ENCODE measurements at regions not wholly inside any gene's neighbourhood (a gene's known extent, or its start where the extent isn't known, plus 50 kb on each side); places are given as distances from the start of the nearest gene placed in this dataset.
"Not testable (repeated sequence)": the region's sequence is repeated elsewhere in the genome, so short reads cannot be mapped to it uniquely, and the experiment has no call there.

DNA sequence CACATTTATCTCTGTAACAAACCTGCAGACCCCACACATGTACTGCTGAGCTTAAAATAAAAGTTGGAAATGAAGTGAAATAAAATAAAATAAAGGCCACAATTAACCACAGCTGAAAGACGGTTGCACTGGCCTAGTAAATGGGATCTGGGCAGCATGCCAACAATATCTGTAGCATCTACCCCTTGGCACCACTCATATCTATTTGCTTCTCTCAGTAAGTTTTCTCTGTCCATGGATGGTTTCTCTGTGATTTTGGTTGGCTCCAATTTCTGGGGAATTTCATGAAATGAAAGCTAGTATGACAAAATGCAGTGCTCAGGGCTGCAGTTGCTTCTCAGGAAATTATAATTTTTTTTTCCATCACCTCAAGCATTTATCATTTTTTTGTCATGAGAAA, 172.0 kb upstream of the IL15 start:
- no peak for DNase-seq

DNA sequence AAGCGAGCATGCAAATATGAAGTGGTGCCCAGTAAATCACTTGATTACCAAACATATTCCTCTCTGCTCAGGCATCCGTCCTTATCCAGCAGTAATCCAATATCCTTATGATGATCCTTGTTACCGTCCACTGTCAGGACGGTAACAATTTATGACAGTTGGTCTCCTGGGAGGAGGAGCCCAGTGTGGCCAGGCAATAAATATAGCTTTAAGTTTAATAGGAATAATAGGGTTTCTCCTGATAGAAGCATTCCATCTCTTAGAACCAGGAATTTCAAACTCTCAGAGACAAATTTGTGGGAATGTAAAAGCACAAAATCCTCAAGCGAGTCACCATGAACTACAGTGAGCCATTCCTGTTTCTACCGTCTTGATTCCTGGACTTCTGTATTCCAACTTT, 171.2 kb upstream of the IL15 start:
- DNase-seq, result no peak

- no peak for DNase-seq
These were observed 169.2 kb upstream of the IL15 start for GRCh38 chr4:141467225-141467624.

GRCh38 chr4:141469392-141469791, 167.0 kb upstream of the IL15 start:
- DNase-seq, result no peak

DNA sequence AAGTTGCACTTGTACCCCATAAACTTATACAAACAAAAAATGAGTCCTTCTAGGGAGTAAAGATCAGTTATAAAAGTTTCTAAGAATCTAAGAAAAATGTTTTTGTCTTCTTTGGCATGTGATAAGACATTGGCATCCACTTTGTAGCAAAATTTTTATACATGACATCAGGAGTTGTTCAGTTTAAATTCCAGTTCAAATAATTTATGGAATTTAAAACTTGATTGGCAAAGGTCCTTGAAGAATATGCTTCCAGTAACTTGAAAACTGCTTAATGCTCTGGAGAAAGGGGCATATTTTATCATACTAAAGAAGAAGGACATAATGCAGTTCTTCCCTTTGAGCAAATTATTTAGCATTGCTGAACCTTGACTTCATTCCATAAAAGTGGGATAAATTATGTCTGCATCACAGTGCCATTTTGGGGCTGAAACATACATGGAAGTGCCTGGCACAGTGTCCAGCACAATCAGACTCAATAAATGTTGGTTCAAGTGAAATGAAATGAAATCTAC, 163.3 kb upstream of the IL15 start:
- no peak for DNase-seq

- no peak for DNase-seq
These were observed 162.4 kb upstream of the IL15 start for GRCh38 chr4:141473952-141474351.

- no peak for DNase-seq
These were observed 155.4 kb upstream of the IL15 start for GRCh38 chr4:141480950-141481349.

- not testable (repeated sequence) for DNase-seq
These were observed 152.1 kb upstream of the IL15 start for GRCh38 chr4:141484298-141484697.

DNA sequence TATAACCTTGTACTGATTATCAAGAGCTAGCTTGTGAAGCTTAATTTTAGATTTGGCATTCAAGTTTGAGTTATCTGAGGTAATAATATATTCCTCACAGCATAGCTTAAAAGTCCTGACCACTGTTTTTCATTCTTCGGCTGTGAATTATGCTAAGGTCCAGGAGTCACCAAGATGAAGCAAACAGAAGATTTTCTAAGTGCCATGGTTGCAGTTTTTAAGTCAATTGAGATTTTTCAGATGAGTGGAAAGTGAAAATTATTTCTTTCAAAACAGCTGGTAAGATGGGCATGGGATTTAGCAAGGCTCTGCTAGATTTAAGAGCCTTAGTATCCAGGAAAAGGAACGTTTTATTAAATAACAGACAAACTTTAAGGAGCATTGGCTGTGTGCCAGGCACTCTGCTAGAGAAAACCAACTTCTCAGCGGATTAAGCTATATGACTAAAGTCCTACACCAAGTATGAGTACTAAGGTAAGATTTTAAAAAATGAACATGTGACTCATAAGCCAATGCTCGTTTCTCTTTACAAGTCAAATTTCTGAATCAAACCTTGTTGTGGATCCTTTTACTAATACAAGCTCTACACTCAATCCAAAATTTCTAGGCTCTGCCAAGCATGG, 149.9 kb upstream of the IL15 start:
- DNase-seq, result no peak

- no peak for DNase-seq
These were observed 138.8 kb upstream of the IL15 start for GRCh38 chr4:141497627-141498026.

- DNase-seq, result no peak
These were observed 137.0 kb upstream of the IL15 start for GRCh38 chr4:141499261-141499853.

- DNase-seq, result no peak
These were observed 135.0 kb upstream of the IL15 start for GRCh38 chr4:141501395-141501794.

- DNase-seq, result no peak
These were observed 134.5 kb upstream of the IL15 start for GRCh38 chr4:141501931-141502330.

- no peak for DNase-seq
These were observed 133.6 kb upstream of the IL15 start for GRCh38 chr4:141502755-141503154.

- no peak for DNase-seq
These were observed 133.1 kb upstream of the IL15 start for GRCh38 chr4:141503260-141503659.

DNA sequence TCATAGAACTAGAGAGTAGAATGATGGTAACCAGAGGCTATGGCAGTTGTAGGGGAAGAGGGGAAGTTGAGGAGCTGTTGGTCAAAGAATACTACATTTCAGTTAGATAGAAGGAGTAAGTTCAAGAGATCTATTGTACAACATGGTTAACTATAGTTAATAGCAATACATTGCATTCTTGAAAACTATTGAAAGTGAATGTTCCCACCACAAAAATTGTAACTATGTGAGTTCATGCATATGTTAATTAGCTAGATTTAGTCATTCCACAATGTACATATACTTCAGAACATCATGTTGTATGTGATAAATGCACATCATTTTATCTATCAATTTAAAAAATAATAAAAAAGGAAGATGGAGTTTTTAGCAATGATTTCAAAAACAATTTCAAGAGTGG, 125.3 kb upstream of the IL15 start:
- DNase-seq, result no peak

GRCh38 chr4:141513866-141514265, 122.5 kb upstream of the IL15 start:
- DNase-seq, result no peak

DNA sequence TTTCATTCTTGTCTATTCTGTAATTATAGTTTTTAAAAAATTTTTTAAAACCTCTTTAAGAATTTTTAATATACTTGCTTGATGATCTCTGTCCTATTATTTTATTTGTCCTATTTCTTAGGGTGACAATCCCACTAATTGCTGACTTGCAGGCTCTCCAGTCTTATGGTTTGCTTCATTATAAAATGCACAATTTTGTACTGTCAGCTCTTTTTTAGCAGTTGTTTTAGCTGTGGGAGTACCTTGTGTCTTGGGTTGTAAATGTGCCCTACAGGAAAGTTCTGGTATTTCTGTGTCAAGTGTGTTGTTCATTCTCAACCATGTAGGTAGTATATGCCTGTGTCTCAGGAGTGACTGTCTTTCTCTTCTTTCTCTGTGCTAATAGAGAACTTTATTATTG, 118.2 kb upstream of the IL15 start:
- no peak for DNase-seq

DNA sequence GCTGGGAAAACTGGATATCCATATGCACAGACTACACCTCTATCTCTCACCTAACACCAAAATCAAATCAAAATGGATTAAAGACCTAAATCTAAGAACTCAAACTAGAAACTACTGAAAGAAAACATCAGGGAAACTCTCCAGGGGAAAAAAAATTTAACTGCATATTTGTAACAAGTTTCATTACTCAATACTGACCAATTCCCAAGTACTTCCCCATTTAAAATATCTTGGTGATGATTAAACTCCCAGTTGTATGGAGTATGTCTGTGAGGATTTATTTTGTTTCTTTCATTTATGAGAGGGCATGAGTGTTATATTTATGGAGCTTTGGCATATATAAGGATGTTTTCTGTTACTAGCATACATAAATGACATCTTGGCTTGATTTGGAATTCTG, 112.3 kb upstream of the IL15 start:
- no peak for DNase-seq

- DNase-seq, result no peak
These were observed 111.5 kb upstream of the IL15 start for GRCh38 chr4:141524841-141525240.

- DNase-seq, result no peak
These were observed 105.8 kb upstream of the IL15 start for GRCh38 chr4:141530627-141531026.

DNA sequence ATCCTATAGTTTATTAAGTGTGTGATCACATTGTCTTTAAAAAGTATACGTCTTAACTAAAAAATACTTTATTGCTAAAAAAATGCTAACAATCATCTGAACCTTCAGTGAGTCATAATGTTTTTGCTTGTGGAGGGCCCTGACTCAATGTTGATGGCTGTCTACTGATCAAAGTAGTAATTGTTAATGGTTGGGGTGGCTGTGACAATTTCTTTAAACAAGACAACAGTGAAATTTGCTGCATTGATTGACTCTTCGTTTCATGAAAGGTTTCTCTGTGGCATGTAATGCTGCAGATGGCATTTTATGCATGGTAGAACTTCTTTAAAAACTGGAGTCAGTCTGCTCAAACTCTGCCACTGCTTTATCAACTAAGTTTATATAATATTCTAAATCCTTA, 101.4 kb upstream of the IL15 start:
- no peak for DNase-seq

DNA sequence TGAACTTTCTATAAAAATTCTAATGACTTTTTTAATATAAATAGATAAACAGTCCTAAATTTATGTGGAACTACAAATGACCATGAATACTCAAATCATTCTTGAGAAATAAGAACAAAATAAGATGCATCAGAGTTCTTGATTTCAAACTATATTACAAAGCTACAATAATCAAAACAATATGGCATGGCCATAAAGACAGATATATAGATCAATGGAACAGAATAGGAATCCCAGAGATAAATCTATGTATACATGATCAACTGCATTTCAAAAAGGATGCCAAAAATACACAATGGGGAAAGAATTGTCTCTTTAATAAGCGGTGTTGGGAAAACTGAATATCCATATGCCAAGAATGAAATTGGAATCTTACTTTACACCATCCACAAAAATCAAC, 98.4 kb upstream of the IL15 start:
- DNase-seq, result no peak

- DNase-seq, result no peak
These were observed 95.7 kb upstream of the IL15 start for GRCh38 chr4:141540643-141541042.

- DNase-seq, result no peak
These were observed 94.5 kb upstream of the IL15 start for GRCh38 chr4:141541851-141542250.
